Hepatic stellate cell (primary cell): ENCODE measurements at regions not wholly inside any gene's neighbourhood (a gene's known extent, or its start where the extent isn't known, plus 50 kb on each side); places are given as distances from the start of the nearest gene placed in this dataset.

Experiments
- DNase-seq: peaks from one replicate; pipeline ENCODE4 v3.0.0; 2011; ENCODE audit warnings: low spot score

GRCh38 chr7:21092766-21093702 lies 306.3 kb upstream of the SP8 start:
- DNase-seq, result no peak

- DNase-seq, result no peak
Observed at GRCh38 chr7:21094589-21094988, 307.9 kb upstream of the SP8 start.

- DNase-seq, result no peak
Observed at GRCh38 chr7:21099432-21099831, 312.7 kb upstream of the SP8 start.

- no peak for DNase-seq
Observed at GRCh38 chr7:21099955-21100354, 313.3 kb upstream of the SP8 start.

GRCh38 chr7:21101541-21101940 lies 314.9 kb upstream of the SP8 start:
- no peak for DNase-seq

- no peak for DNase-seq
Observed at GRCh38 chr7:21103426-21104123, 316.9 kb upstream of the SP8 start.

GRCh38 chr7:21104124-21104500 lies 317.4 kb upstream of the SP8 start:
- DNase-seq, result no peak

GRCh38 chr7:21106296-21106732 lies 319.6 kb upstream of the SP8 start:
- no peak for DNase-seq

- DNase-seq, result no peak
Observed at GRCh38 chr7:21107101-21107500, 320.4 kb upstream of the SP8 start.

- DNase-seq, result no peak
Observed at GRCh38 chr7:21108182-21108581, 319.7 kb upstream of the SP4 start.

- no peak for DNase-seq
Observed at GRCh38 chr7:21113609-21114415, 314.1 kb upstream of the SP4 start.

GRCh38 chr7:21123586-21123985 lies 304.3 kb upstream of the SP4 start:
- DNase-seq, result no peak

GRCh38 chr7:21125297-21125696 lies 302.6 kb upstream of the SP4 start:
- no peak for DNase-seq

- DNase-seq, result no peak
Observed at GRCh38 chr7:21128062-21128817, 299.6 kb upstream of the SP4 start.

- DNase-seq, result no peak
Observed at GRCh38 chr7:21131897-21132296, 296.0 kb upstream of the SP4 start.

GRCh38 chr7:21134631-21135030 lies 293.3 kb upstream of the SP4 start:
- no peak for DNase-seq

GRCh38 chr7:21135437-21135836 lies 292.4 kb upstream of the SP4 start:
- no peak for DNase-seq

- no peak for DNase-seq
Observed at GRCh38 chr7:21137640-21138039, 290.2 kb upstream of the SP4 start.

- DNase-seq, result no peak
Observed at GRCh38 chr7:21140622-21141021, 287.3 kb upstream of the SP4 start.

GRCh38 chr7:21141476-21141875 lies 286.4 kb upstream of the SP4 start:
- DNase-seq, result no peak

GRCh38 chr7:21142081-21142480 lies 285.8 kb upstream of the SP4 start:
- DNase-seq, result no peak
